Fibroblast of mammary gland (primary cell): ENCODE measurements at regions not wholly inside any gene's neighbourhood (a gene's known extent, or its start where the extent isn't known, plus 50 kb on each side); places are given as distances from the start of the nearest gene placed in this dataset.

Source experiments
- DNase-seq: peaks from one replicate; pipeline ENCODE4 v3.0.0-alpha.2; 2010; ENCODE audit warnings: low read depth
- H3K4me3 ChIP-seq: 2 replicates; pipeline ENCODE4 v1.5.1; 2011; ENCODE audit warnings: low read depth, mild to moderate bottlenecking, low read length, moderate library complexity; ENCODE audit not compliant: control insufficient read depth
- CTCF ChIP-seq: conservative IDR thresholded peaks from 2 replicates; pipeline ENCODE4 v1.5.1; 2011; ENCODE audit warnings: low read depth, low read length, inconsistent platforms; ENCODE audit not compliant: control insufficient read depth, insufficient read depth

- TF ChIP-seq CTCF, result no peak
Observed at GRCh38 chr2:167381349-167381748, 493.1 kb downstream of the XIRP2 start.

GRCh38 chr2:167380555-167380954 lies 492.3 kb downstream of the XIRP2 start:
- no peak for TF ChIP-seq CTCF
- no peak overlapping the region for H3K4me3 ChIP-seq
- peak; percentile 43 for DNase-seq

More at GRCh38 chr2:167381349-167381748, 493.1 kb downstream of the XIRP2 start:
- DNase-seq, result no peak
- H3K4me3 ChIP-seq, result no peak overlapping the region

DNA sequence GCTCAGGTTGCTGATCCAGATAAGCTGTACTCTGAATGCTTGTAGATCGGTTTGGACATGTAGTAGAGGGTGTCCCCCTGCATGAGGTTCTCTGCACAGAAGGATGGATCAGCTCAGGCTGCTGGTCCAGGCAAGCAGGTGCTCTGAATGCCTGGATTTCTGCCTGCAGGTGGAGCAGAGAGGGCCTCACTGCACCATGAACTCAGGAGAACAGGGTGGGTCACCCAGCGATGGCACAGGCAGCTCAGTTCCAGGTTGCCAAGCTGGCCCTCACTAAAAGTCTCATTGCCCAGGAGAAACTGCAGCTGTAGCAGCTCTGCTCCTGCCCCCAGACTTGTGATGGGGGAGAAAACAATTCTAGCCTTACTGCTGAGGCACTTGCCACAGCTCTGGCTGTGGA lies 491.8 kb downstream of the XIRP2 start:
- TF ChIP-seq CTCF, result no peak
- no peak overlapping the region for H3K4me3 ChIP-seq
- no peak for DNase-seq

DNA sequence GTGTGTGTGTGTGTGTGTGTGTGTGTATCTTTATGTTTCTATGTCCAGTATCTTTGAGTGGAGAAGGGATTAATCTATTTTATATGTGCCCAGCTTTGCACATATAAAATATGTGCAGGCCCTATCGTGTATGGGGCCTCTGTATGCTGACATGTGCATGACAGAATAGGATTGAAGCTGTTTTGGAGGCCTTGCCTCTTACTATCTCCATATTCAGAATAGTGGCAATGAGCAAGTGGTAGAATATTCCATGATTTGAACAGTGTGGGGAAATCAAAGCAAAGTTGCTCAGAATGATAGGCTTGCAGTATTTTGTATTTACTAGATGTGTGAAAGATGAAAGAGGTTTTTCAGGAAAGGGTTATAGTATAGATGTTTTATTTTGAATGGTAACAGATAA lies 480.8 kb downstream of the XIRP2 start:
- no peak for TF ChIP-seq CTCF
- DNase-seq, result no peak
- no peak overlapping the region for H3K4me3 ChIP-seq

GRCh38 chr2:167368371-167368770 lies 480.1 kb downstream of the XIRP2 start:
- TF ChIP-seq CTCF, result no peak
- no peak overlapping the region for H3K4me3 ChIP-seq
- DNase-seq, result no peak

DNA sequence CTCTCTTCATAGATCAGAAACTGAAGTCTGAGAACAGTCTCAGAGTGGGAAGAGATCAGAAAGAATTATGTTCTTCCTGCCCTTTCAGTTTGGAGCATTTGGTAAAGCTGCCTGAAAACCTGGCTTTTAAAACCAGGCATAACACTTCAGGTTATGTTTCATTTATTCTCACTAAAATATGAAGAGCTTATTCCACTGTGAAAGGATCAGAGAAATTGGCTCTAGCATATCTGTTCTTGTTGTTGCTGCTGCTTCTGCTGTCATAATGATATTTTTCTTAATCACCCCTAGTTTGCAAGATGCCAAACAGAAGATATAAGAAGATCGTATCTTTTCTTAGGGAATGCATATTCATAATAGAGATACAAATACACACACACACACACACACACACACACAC lies 476.9 kb downstream of the XIRP2 start:
- TF ChIP-seq CTCF, result no peak
- no peak for DNase-seq
- no peak overlapping the region for H3K4me3 ChIP-seq

- DNase-seq, result no peak
- TF ChIP-seq CTCF, result no peak
Observed at GRCh38 chr2:167361426-167361825, 473.1 kb downstream of the XIRP2 start.

More at GRCh38 chr2:167361426-167361825, 473.1 kb downstream of the XIRP2 start:
- H3K4me3 ChIP-seq, result no peak overlapping the region
